LoVo (cell line): ENCODE measurements at regions not wholly inside any gene's neighbourhood (a gene's known extent, or its start where the extent isn't known, plus 50 kb on each side); places are given as distances from the start of the nearest gene placed in this dataset.

Experiments
- DNase-seq: peaks from one replicate; pipeline ENCODE4 v3.0.0-alpha.2; 2016; ENCODE audit warnings: low spot score

DNA sequence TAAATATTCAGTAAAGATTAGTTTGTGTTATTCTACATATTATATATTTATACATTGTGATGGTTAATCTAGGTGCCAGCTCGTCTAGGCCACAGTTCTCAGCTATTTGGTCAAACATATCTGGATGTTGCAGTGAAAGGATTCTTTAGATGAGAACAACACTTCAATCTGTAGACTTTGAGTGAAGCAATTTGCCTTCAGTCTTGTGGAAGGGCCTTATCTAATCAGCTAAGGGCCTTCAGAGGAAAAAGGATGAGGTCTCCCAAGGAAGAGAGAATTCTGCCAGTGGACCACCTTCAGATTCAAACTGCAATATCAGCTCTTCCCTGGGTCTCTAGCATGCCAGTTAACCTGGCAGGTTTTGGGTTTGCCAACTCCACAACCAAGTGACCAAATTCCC is 112.0 kb downstream of the SH3TC2 start:
- no peak for DNase-seq

DNA sequence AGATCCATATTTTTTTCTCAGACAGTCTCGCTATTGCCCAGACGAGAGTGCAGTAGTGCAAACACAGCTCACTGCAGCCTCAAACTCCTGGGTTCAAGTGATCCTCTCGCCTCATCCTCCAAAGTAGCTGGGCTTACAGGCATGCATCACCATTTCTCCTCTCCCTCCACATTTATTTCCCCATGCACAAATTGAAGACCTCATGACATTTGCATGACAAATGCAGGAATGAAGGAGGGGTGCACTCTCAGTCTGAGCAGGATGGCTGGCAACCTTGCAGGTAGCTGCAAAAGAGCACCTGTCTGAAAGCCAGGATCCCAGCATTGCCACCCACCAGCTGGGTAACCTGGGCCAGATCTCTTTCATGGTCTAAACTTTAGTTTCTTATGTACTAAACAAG is 111.2 kb downstream of the SH3TC2 start:
- no peak for DNase-seq

DNA sequence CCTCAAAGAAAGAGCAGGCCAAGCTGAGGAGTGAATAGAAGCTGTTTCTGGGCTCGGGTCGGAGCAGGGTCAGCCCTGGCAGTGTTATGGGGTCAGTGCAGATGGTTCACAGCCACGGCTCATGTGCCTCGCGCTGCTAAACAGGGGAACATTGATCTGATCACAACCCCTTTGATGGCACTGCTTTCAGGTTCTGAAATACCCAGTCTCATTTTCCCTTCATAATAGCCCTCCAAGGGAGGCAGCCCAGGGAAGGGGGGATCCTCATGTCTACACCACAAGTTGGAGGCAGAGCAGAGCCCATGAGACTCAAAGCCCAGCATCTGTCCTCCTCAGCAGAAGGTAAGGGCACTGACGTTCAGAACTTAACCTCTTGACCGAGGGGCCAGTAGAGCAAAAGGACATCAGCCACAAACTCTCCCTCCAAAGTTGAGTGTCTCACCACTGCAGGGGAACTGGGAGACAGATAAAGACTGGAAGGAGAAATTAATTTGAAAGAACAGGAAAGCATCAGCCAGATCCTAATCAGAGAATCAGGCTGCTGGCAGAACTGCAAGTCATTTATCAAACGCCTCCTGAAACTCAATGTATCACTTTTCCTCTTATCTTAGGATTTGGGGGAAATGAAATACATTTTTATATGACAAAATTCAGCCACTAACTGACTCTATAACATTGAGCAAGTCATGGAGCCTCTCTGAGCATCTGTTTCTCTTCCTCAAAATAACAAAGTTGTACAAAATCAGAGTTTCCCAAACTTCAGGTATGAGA is 110.6 kb downstream of the SH3TC2 start:
- DNase-seq = no peak

DNA sequence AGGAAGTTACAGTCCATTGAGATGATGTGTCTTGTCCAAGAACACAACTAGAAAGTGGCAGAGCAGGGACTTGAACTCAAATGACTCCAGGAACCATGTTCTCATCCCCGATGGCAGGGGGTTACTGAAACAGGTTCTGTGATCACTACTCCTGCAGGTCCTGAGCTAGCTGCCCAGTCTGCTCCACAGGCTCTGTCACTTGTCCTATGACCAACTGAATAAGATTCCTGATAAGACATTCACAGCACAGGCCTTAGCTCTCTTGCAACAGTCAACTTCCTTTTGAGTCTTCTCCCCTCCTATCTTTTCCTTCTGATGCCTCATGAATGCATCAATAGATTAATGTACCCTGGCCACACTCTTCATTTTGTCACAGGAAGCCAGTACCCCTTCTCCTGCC is 109.2 kb downstream of the SH3TC2 start:
- DNase-seq = no peak
